GM19468 (cell line): ENCODE measurements at regions not wholly inside any gene's neighbourhood (a gene's known extent, or its start where the extent isn't known, plus 50 kb on each side); places are given as distances from the start of the nearest gene placed in this dataset.

Source experiments
- ATAC-seq: cut with Tn5 transposase; IDR thresholded peaks from one replicate; pipeline ENCODE4 v1.9.1; 2021; ENCODE audit warnings: mild to moderate bottlenecking, moderate library complexity, moderate number of reproducible peaks; ENCODE audit not compliant: unreplicated experiment; ENCODE audit errors: extremely low read depth

DNA sequence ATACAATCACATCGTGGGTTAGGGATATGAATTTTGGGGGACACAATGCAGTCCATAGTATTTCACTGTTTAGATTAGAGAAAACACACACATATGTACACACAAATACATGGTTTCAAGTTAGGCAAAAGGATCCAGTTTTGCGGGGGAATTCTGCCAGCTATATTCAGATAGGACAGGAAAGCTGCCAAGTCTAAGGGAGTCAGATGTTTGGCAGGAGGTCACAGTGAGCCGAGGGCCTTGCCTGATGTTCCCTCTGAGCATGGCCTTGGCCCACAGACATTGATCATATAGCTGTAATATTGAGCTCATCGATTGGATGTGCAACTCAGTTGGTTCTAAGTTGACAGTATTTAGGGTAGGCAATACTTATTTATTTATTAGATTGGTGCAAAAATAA, 122.8 kb downstream of the ADRA2A start:
- no peak for ATAC-seq

DNA sequence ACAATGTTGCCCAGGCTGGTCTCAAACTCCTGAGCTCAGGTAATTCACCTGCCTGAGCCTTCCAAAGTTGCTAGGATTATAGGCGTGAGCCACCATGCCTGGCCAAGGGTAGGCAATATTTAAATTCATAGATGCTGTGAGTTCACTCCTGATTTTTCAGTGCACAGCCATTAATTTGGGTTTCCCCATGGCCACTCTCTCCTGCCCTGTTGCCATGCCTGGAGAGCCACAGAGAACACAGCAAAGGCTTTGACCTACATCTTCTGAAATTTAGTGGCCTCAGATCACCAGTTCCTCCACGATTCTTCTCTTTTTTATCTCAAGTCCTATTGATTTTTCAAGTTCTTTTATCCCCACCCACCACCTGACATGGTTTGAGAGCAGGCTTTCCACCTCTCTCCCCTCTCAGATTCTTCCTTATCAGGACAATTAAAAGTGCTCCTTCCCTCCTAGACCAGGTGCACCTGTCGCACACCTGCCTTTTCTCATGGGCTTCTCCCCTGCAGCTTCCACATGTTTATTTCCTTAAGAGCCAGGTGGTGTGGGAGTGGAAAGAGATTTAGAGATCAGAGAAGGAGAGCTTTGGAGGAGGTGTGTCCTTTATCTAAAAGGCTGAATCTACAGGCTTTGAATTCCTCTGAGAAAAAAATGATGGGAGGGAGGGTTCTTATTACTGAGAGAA, 123.8 kb downstream of the ADRA2A start:
- no peak for ATAC-seq

GRCh38 chr10:111203615-111204014, 126.8 kb downstream of the ADRA2A start:
- ATAC-seq, result no peak

GRCh38 chr10:111204838-111205237, 128.0 kb downstream of the ADRA2A start:
- no peak for ATAC-seq

DNA sequence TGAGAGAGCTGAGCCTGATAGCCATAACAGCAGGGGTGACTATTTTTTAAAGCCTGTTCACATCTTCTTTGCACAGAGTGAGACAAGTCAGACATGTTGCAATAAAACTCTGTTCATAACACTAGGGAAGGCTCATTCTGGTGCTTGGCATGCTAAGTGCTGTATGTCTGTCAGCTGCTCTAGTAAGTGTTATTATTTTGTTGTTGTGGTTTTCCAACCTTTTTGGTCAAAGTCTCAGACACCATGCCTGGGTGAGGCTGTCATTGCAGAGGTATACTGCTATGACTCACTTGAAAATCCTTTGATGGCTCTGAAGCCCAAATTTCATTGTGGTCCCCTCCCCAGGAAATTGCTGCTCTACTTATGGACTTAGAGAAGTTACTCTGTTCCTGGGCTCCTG, 129.7 kb downstream of the ADRA2A start:
- ATAC-seq, result no peak

- no peak for ATAC-seq
These were observed 130.7 kb downstream of the ADRA2A start for GRCh38 chr10:111207500-111207899.

- ATAC-seq, result no peak
These were observed 132.1 kb downstream of the ADRA2A start for GRCh38 chr10:111208951-111209350.

DNA sequence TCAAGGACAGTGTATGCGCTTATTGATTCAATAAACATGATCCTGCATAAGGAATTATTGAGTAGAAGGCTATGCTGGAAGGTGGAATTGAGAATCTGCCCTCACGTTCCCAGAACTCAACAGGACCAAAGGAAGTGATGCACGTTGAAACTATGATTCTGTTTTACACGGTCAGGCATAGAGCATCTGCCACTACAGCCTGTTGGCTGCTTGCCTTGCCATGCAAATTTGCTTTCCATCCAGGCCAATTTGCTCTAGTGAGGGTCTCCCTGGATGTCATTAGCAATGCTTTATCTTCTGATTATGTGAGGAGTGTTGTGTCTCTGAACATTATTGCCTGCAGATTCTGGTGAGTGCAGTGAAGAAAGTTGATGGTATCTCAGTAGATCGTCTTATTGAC, 132.9 kb downstream of the ADRA2A start:
- ATAC-seq, result no peak

- ATAC-seq, result no peak
These were observed 134.4 kb downstream of the ADRA2A start for GRCh38 chr10:111211241-111211640.

DNA sequence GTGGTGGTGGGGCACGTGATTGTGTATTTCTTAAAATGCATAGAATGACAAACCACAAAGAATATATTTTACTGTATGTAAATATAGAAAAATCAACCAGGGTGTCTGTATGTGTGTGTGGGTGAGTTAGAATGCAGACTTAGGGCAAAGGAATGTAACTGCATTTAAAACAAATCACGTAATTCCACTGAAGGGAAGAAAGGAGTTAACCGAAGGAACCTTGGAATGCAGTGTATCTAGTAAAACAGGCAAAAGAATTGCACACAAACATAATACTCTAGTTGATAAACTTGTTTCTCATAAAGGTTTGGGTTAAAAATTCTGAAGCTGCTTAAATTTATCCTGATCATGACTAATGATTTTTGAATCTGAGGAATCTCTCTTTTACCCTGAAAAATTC, 134.9 kb downstream of the ADRA2A start:
- ATAC-seq, result no peak

DNA sequence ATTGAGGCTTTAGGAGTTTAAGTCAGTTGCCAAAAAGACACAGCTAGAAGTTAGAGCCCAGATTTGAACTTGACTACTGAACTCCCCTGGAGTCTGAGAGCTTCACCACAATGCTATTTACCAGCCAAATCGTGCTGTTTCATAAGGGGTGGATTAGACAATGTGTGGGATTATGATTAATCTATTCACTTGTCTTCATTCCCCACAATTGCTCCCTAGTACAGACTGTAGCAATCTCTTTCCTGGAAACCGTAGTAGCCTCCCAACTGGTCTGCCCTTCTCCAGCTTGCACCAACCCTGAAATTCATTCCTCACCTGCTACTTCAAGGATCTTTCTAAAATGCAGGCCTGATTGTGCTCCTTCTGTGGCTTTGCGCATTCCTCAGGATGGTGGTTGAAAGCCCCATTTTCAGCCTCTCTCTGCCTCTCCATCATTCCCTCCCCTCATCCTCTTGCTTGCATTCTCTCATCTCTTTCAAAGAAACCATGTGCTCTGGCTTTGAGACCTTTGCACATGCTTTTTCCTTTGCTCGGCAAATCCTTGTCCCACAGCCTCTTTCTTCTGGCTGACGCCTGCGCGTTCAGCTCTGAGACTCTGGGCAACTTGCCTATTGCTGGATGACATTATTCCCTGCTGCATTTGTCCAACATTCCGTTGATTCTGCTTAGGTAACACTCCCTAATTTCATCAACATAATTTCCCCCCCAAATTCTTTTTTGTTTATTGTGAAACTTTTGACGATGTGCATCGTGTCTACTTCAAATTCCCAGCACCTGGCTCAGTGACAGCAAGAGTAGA, 145.1 kb downstream of the ADRA2A start:
- no peak for ATAC-seq

DNA sequence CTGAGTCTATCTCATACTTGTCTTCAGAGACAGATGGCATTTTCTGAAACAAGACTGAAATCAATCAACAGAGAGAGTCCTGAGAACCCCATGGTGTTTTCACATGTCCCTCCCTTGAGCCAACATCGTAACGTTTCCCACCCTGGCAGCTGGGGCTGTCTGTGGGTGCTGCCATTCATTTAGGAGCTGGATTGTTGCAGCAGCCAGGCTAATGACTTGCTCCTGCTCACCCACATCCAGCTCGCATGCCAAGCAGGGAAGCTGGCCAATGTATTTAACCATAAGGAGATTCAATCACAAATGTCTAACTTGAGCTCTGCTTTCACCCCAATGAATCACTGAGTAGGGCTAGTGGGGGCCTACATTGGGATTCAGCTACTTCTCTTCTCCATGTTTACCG, 146.1 kb downstream of the ADRA2A start:
- ATAC-seq, result no peak

DNA sequence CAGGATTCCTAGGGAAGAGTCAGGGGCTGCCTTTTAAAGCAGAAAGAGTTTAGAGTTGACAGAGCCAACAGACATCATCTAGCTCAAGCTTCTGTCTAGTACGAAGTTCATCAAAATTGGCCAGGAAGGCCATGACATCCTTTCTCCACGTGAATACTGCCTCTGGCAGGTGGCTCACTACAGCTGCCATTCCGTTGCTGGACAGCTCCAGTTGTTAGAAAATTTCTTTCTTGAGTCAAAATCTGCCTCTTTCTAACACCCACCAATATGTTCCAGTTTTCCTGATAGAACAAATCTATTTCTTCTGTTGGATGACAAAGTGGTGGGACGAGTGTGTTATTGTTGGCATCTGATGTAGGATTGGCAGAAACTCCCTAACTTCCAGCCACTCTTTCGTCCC, 154.9 kb downstream of the ADRA2A start:
- no peak for ATAC-seq

GRCh38 chr10:111233439-111233838, 156.6 kb downstream of the ADRA2A start:
- ATAC-seq, result no peak

DNA sequence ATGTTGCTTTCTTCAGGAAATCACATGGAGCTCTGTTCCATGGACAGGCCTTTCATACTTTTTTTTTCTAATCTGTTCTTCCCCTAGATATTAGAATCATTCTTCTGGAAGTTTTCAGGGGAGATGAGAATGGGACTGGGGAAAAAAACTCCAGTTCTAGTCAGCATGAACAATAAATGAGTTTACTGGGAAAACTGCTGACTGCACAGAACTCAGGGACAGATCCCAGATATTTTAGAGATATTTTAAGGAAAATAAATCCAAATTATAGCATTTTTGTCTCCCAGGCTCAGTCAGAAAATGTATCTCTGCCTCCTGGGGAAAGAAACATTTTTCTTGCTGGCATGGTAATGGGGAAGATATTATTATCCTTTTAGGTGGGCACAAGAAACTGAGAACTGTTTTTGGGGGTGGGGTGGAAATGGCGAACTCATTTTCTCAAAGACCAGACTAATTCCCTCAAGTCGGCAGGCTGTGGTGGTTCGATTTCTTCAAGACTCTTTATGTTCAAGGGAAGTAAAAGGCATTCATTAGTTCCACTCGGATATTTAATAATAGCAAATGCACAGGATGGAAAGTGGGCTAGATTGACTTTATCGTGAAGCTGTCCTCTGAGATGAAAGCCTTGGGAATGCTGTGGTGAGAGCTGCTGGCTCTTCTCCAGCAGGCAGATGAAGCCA, 157.5 kb downstream of the ADRA2A start:
- no peak for ATAC-seq

GRCh38 chr10:111234914-111235302, 158.1 kb downstream of the ADRA2A start:
- no peak for ATAC-seq

DNA sequence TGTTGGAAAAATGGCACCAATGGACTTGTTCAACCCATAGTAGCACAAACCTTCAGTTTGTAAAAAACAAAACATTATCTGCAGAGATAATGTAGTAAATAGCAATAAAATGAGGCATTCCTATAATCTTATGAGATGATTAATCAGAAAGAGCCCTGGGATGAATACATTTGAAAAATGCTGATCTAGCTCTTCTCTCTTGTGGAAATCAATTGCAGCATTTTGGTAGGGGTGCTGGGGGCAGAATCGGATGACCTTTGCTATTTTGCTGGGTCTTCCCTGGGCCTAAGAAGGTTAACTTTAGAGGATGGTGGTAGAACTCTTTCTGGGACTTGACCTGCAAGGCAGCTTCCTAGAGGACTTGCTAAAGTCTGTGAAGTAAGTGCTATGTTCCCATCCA, 163.5 kb downstream of the ADRA2A start:
- ATAC-seq, result no peak

GRCh38 chr10:111243126-111243525, 166.3 kb downstream of the ADRA2A start:
- no peak for ATAC-seq

DNA sequence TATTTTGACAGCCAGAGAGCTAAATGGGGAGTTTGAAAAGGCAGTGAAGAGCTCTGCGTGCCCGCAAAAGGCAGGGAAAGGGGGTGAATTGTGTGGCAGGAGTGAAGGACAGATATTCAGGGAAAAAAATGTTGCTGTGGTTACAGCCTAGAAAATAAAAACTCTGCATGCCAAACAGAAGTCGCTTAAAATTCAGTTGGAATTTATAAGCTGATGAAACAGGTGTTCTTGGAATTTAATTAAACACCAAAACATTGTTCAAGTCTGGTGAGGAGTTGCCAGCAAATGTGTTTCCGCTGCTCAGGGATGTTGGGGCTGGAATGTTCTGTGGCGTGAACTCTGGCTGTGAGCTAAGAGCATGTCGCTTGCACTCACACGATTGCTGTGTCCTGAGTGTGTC, 169.3 kb downstream of the ADRA2A start:
- no peak for ATAC-seq

DNA sequence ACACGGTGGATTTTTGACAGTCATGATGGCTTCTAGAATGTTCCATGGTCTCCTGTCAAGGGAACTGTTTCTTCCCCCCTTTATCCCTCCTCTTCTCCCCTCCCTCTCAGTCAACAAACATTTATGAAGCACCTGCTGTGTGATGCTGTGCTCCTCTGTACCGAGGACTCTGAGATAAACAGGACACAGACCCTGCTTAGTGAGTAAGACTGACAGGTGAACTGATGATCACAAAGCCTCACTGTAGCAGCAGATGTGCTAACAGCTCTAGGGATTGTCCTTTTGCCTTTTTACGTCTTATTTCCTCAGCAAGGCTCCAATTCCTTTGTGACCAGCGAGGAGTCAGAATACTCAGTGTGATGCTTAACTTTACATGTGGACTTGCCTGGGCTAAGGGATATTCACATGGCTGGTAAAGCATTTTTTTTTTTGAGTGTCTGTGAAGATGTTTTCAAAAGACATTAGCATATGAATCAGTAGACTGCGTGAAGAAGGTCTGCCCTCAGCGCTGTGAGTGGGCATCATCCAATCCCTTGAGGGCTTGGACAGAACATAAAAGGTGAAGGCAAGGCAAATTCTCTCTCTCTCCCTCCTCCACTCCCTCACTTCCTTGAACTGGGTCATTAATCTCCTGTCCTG, 170.1 kb downstream of the ADRA2A start:
- ATAC-seq, result no peak
